ENCODE measurements at regions not wholly inside any gene's neighbourhood (a gene's known extent, or its start where the extent isn't known, plus 50 kb on each side); places are given as distances from the start of the nearest gene placed in this dataset.
"Not testable (repeated sequence)": the region's sequence is repeated elsewhere in the genome, so short reads cannot be mapped to it uniquely, and the experiment has no call there.

DNA sequence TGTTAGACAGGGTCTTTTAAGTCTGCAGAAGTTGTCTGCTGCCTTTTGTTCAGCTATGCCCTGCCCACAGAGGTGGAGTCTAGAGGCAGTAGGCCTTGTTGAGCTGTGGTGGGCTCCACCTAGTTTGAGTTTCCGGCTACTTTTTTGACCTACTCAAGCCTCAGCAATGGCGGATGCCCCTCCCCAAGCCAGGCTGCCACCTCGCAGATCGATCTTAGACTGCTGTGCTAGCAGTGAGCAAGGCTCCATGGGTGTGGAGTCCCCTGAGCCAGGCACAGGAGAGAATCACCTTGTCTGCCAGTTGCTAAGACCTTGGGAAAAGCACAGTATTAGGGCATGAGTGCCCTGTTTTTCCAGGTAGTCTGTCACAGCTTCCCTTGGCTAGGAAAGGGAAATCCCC, 664.6 kb upstream of the DPPA4 start:
- not testable (repeated sequence) for DNase-seq (ENCODE audit: low spot score)

DNA sequence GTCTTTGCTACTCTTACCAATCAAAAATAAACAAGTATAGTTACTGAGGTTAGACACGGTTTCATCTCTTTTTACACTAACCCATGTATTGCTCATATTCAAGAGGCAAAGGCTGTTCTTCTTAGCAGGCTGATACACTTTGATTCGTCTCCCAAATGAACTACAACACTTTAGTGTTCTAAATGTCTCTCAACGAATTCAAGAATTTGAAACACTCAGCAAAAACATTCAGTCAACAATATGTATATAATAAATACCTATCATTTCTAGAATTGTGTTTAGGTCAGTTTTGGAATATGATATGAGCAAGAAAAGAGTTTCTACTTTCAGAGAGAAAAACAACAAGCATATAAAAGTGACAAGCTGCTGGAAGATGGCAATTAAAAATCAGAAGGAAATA, 669.6 kb upstream of the DPPA4 start:
- DNase-seq (ENCODE audit: low spot score): no peak

DNA sequence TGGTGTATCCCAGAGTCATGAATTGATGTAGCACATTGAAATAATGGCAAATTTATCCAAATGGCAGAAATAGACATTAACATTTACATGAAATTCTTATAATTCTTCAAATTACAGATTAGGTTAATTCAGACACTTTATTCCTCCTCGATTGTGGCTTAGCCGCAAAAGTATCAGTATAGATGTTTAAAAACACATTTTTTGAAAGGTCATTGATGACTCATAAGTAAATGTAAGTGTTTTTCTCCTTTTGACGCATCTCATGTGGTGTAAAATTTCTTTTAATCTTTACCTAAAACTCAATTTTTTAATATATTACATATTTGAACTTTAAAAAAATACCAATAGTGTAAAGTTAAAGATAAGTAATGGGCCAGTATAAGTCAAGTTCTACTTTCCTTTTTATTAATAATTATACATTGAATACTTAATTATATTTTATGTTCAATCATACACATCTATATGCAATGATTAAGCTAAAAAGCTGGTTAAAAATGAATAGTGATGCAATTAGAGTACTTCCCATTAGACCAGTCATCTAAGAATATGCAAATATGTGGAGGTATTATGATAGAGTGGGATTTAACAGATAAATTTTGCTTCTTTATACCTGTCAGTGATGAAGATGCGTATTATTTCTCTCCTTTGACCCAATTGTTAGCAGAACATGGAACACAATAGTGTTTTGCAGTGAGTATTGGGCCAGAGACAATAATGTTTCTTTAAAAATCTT, 678.1 kb upstream of the DPPA4 start:
- DNase-seq (ENCODE audit: low spot score): no peak

DNA sequence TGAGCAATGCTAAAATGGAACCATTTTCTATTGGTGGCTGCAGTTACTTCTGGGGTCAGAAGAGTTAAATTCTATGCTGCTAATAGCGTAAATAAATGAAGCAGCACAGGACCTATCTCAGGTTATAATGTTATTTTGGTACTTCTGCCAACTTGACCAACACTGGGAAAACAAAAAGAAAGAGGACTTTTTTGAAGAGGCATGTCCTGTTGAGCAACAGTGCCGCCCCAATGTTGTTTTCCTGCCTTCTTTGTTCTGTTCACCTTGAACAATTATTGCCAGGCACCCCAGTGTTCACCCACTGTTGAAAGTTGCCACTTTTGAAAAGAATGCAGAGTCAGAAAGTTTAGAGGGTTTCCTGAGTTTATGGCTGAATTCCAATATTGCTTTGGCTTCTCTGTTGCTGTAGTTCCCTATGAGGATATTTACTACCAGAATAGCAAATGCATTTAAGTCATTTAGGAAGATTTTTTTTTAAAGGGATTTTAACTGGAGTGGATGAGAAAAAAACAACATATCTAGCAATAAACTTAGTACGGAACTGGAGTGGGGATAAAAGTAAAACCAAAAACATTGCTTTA, 679.0 kb upstream of the DPPA4 start:
- DNase-seq (ENCODE audit: low spot score): no peak

DNA sequence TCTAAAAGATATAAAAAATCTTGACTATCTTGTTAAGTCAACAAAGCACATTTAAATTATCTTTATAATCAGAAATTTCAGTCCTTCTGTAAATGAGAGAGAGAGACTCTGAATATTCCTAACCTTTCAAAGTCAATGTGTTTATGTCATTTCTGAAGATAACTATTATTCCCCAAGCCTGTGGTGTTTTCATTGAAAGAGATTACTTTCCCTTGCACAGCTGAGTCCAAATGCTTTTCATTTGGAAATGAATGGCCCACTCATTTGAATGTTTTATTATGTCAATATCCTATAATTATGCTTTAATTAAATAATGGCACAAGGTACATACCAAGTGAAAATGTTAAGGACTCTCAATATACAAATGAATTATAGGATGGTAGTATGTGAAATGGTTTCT, 680.0 kb upstream of the DPPA4 start:
- DNase-seq (ENCODE audit: low spot score): no peak

DNA sequence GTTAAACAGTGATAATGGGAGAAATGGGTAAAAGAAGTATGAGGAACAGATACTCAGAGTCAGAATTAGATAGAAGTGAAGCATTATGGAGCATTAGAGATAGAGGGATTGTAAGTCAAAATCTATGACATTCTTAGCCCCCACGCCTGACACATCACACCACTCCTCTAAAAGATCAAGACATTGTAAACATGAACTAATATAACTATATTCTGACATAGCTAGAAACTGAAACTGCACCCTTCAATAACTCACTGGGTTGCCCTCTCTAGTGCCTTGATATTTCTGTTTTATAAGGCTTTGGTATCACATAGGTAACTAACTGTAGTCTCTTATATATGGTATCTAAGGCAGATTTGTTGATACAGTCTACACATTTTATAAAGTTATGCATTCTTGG, 684.3 kb upstream of the DPPA4 start:
- DNase-seq (ENCODE audit: low spot score): no peak

DNA sequence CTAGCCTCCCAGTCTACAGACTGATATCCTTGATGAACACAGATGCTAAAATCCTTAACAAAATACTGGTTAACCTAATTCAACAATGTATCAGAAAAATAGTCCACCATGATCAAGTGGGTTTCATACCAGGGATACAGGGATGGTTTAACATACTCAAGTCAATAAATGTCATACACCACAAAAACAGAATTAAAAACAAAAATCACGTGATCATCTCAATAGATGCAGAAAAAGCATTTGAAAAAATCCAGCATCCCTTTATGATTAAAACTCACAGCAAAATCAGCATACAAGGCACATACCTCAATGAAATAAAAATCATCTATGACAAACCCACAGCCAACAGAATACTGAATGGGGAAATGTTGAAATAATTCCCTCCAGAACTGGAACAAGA, 685.7 kb upstream of the DPPA4 start:
- not testable (repeated sequence) for DNase-seq (ENCODE audit: low spot score)

DNA sequence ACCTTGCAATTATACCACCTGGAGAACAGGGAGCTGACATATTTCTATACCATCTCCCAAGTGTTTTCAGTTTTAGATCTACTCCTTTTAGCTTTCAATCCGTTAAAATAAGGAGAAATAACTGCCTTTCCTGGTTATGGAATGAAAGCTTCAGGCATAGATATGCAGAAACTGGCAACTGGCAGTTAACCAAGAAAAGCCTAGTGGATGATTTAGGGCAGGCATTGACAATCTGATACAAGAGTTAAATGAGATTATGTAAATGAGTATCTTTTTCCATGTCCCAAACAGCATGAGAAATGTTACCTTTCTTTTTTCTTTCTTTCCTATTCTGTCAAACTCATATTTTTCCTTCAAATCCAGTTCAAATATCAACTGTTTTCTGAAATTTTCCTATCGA, 689.1 kb upstream of the DPPA4 start:
- no peak for DNase-seq (ENCODE audit: low spot score)

DNA sequence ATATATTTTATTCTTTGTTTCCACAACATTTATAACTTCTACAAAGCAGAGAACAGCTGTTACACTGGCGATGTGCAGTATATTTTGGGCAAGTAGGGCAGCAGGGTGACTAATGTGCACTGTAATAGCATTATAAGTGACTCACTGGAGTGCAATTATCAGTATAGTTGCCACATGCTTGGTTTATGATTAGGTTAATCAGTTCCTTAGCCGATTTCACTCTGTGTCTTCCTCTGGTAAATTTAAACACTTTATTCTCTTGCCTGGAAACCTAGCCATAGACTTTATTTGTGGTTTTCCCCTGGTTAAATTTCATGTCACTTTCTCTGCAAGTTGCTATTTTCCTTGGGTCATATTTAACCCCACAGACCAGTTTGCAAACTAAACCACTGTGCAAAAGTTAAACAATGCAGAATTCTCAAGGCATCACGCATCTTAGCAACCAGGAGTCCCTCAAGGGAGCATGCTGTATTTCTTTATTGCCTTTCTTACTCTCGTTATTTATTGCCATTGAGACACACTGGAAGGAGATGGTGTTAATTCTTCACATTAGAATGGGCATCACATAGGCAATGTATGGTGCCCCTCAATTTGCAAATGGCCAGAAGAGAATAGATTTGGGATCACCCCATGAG, 690.2 kb upstream of the DPPA4 start:
- no peak for DNase-seq (ENCODE audit: low spot score)

DNA sequence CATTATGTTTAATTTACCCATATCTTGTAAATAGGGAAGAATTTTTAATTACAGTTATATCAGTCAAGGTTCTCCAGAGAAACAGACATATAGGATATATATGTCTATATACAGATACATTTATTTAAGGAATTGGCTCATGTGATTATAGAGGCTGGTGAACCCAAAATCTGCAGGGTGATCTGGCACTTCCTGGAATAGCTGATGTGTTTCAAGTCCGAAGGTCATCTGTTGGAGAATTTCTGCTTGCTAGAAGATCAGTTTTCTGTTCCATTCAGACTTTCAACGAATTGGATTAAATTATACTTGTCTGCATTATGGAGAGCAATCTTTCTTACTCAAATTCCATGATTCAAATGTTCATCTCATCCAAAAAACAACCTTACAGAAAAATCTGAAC, 694.6 kb upstream of the DPPA4 start:
- no peak for DNase-seq (ENCODE audit: low spot score)

DNA sequence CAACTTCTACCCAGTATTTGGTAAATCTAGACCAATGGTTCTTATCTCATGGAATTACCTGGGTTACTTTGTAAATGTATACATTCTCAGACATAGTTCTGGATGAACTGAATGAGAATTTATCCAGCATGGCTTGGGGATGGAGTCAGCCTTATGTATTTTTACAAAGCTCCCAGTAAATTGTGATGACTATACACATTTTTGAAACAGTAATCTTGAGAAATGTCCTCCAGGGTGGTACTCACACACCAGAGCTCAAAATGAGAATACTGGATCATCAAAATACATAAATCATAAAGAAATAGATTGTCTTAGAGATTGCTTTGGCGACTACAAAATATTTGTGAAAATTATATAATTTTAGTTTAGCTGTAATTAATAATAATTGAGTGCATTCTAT, 722.1 kb upstream of the DPPA4 start:
- no peak for DNase-seq (ENCODE audit: low spot score)

DNA sequence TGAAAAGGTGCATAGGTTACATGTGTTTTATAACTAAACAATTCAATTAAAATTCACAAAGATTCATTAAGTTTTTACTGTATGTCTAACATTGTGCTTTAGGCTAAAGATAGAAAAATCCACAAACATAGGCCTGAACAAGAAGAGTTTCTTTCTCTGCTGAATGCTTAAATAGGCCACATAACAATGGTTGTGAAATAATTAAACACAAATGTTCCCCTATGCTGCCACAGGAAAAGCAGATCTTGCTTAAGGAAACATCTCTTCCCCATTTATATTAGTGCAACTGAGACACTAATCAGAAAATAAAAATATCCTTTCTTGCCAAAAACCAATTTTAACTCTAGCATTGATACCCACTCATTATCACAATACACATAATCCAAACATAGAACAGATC, 725.4 kb upstream of the DPPA4 start:
- DNase-seq (ENCODE audit: low spot score): no peak

DNA sequence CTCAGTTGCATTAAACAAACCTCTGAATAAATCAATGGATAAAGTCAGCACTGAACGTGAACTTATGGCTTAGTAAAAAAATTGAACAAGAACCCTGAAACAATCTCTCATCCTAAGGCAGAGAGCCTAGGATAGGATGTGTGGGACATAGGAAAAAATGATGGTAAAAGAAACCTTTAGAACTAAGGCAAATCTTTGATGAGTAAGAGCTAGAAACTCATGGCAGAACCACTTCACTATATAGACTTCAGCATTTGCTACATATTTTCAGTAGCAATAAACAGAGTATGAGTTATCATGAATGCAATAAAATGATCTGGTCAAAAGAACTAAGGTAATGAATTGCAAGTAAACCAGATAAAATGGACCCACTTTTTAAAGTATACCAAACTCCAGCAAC, 725.8 kb upstream of the DPPA4 start:
- no peak for DNase-seq (ENCODE audit: low spot score)

DNA sequence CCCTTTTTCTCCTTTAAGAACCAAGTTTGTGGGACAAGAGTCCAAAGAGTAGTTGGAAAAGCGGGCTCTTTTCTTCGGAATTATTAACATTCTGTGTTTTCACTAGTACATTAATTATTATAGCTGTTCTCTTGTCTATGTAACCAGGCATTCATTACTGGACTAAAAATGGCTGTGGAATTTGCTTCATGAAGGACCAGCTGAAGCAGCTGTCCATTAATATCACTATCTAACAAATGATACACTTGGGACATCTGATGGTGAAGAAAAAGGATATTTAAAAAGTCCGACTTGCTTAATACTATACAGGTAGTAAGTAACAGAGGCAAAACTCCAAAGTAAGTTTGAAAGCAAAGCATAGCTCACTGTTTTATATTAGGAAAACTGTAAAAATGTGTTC, 728.9 kb upstream of the DPPA4 start:
- DNase-seq (ENCODE audit: low spot score): no peak

DNA sequence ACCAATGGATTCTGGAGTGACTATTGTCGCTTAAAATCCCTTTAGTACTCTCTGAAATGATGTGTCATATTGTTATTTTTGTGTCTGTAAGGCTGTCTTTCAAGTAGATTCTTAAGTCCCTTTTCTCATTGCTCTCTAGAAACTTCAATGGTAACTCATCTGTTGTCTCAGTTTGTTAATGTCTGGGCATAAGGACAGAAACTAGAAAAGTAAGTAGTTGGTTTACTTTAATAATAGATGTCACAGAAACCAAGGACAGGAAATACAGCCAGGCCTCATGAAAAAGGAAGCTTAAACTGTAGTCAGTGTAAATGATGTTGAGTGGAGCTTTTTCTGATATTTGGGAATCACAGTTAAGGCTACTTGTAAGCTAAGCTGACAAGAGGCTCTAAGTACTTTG, 730.2 kb upstream of the DPPA4 start:
- no peak for DNase-seq (ENCODE audit: low spot score)

DNA sequence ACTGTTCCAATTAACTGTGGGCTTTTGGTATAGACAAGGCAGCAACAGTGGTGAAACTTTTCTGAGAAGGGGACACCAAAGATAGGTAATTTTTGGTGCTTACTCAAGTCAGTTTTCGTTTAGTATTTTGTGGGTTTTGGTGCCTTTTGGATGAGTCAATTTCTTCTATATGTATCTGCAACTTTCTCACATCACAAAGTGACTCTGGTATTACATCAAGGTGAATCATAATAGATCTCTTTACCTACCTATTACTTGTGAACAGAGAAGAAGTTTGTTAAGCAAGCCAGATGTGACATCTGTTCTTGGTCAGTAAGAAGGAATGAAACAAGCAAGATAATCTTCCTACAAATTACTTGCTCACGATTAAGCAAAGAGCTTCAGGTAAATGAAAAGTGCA, 732.4 kb upstream of the DPPA4 start:
- DNase-seq (ENCODE audit: low spot score): no peak

DNA sequence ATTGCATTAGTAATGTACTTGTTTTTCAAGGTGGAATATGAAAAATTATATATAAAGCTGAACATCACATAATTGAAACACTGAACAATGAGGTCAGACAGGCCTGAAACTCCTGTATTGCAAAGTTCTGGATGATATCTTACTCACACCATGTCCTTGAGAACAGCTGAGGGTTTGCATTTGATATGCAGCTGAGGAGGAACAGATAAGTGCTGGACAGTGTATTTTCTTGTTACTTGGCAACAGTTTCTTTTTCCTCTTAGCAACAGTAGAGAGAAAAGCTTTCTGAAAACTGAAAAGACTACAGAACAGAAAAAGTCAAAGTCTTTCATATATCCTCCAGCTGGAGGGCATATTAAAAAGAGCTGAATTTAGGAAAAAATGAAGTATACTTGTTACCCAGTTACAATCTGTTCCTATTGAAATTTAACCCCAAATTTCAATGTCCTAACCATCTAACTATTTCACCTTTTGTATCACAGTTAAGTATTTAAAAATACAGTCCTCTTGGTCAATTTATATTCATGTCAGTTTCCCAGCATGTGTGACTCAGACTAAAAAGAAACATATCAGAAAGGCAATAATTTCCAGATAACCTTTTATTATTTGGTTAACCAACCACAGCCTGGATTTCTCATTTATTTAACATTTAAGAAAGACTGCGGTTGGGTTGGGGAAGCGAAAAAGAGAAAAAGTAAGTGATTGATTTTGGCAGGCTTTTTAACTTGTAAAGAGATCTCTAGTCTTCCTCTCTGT, 733.0 kb upstream of the DPPA4 start:
- no peak for DNase-seq (ENCODE audit: low spot score)

DNA sequence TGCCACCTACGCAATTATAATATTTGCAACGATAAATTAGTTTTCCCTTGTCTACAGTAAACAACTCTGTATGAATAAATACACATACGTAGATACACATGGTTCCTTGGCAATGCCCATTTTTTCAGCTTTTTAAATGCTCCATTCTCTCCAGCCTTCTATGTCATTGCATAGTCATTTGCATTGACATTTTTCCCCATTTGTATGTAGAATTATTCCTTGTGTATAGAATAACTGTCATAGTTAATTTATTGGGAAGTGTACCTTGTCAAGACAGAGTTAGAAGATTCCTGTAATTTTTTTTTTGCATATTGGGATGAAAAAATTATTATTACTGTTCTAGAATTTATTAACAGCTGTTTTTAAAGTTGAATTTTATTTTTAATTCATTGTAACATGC, 736.7 kb upstream of the DPPA4 start:
- DNase-seq (ENCODE audit: low spot score): no peak

DNA sequence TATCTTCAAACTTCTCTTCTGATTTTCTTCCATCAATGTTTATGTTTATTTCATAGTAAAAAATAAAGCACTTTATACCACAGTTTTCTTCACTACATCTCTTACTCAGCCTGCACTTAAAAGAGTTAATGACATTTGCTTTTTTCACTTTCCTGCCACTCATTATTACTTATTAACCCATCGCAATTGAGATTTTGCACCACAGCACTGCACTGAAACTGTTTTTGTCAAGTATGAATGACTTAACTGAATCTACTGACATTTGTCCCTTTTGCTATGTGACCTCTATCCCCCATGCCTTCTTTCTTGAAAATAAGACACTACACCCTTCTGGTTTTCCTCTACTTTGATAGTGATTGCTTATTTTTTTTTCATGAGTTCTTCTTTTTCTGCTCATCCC, 739.7 kb upstream of the DPPA4 start:
- DNase-seq (ENCODE audit: low spot score): no peak

DNA sequence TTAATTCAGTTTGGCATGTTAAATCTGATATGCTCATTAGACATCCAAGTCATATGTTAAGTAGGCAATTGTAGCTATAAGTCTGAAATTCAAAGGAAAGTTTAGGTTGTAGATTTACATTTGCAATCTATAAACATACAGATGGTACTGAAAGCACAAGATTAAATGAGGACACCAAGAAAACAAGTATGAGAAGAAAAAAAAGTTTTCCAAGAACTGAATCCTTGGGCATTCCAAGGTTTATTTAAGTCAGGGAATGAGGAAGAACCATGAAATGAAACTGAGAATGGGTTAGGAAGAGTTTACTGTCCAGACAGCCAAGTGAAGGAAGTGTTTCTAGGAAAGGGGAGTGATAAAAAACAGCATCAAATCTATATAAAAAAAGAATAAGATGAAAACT, 756.1 kb upstream of the DPPA4 start:
- no peak for DNase-seq (ENCODE audit: low spot score)

DNA sequence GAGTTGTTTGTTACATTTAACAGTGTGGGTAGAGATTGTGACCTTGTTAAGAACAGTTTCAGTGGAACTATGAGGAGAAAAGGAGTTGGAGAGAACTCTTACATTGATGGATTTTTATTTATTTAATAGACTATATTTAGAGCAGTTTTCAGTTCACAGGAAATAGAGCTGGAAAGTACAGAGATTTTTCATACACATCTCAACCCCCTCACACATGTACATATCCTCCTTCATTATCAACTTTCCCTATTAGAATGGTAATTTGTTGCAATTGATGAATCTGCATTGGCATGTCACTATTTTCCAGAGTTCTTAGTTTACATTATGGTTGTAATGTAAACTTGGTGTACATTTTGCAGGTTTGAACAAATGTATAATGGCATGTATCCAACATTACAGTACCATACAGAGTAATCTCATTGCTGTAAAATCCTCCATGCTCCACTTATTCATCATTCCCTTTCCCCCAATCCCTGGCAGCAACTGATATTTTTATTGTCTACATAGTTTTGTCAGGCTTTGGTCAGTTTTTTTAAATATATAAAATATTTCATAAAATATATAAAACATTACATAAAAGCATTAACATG, 756.6 kb upstream of the DPPA4 start:
- no peak for DNase-seq (ENCODE audit: low spot score)

DNA sequence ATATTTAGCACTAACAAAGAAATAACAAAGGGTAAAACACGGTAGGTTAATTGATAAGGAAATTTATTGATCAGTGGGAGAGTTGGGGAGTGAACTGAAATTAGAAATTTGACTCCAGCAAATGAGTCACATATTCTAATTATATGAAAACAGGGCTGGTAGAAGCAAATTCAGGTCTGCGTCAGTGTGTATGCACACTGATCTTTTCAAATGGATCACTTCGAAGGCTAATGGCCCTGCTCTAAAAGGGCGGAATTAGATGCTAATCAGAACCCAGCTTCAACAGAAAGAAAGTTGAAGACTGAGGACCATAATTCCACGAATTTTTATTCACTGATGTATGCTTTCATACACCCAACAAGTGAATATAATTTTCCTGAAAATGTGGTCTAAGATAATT, 762.4 kb upstream of the DPPA4 start:
- DNase-seq (ENCODE audit: low spot score): no peak

DNA sequence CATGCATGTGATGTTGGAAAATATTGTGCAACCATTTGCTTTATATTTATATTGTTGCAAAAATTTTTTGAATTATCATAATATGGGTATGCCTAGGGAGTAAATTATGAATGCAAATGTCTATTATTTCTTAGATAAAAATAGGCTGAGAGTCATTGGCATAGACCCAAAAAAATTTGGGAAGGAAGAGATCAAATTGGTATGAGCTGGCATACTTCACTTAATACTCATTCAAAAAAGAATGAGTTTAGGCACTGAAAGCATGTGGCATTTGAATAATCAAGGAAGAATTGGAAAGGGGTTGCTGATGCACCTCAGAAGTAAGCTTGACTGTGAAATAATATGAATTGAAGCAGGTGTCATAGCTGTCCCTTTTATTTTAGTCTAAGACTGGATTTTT, 764.0 kb upstream of the DPPA4 start:
- DNase-seq (ENCODE audit: low spot score): no peak

Measured in kidney capillary endothelial cell (primary cell).